Brain microvascular endothelial cell (primary cell): ENCODE measurements at regions not wholly inside any gene's neighbourhood (a gene's known extent, or its start where the extent isn't known, plus 50 kb on each side); places are given as distances from the start of the nearest gene placed in this dataset.

Experiments
- DNase-seq: peaks from one replicate; pipeline ENCODE4 v3.0.0-alpha.2; 2020
- H3K27ac ChIP-seq: fragments of 250-450 bp; sonication (Bioruptor Pico); 2 replicates; pipeline ENCODE4 v1.5.1; 2020; ENCODE audit warnings: mild to moderate bottlenecking, moderate library complexity
- H3K27me3 ChIP-seq: fragments of 250-450 bp; sonication (Bioruptor Pico); replicated peaks from 2 replicates; pipeline ENCODE4 v1.5.1; 2020; ENCODE audit warnings: mild to moderate bottlenecking
- H3K36me3 ChIP-seq: fragments of 250-450 bp; sonication (Bioruptor Pico); replicated peaks from 2 replicates; pipeline ENCODE4 v1.5.1; 2020; ENCODE audit warnings: mild to moderate bottlenecking
- H3K4me3 ChIP-seq: 2 replicates; pipeline ENCODE4 v1.5.1; 2011; ENCODE audit warnings: low read depth, mild to moderate bottlenecking, control low read depth, low read length, moderate library complexity
- CTCF ChIP-seq: IDR thresholded peaks from 2 replicates; pipeline ENCODE4 v1.5.1; 2011; ENCODE audit warnings: low read depth, mild to moderate bottlenecking, moderate library complexity, low read length, control low read depth, inconsistent platforms; ENCODE audit errors: missing control alignments
- in situ Hi-C: cut with HindIII; loops from 2 replicates; pipeline ENCODE4 v1.10.0; 2017; ENCODE audit warnings: low sequenced_read_pairs, low pct_ligation_motif_present

DNA sequence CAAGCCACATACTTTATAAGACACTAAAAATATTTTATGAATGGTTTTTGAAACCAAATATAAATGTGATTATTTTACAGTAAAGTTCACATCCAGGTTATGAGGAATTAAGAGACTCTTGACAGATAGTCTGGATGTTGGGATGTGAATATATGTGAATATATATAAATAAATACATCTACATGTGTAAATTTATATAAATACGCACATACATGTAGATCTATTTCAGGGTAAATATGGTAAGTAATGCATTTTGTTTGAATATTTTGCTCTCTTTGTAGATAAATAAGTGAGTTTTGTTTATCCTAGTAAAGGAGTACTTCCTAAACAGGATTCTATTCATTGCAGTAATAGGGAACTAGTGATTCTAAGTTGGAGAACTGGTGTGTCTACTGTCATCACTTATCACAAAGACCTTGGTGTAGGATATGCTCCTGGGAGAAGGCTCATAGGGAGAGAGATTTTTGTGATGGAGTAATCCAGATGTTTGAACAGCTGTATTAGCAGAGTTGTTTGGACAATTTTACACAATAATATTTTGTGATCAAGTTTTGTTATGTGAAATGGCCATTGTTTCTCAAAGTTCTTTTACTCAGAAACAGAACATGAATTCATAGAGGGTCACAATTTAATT is 60.2 kb upstream of the NT5C1B start:
- TF ChIP-seq CTCF = no peak
- no peak for DNase-seq
- Histone ChIP-seq H3K36me3 (no peaks in the 10 kb centered on the region), H3K27ac (no peak overlapping the region), H3K27me3 (no peaks in the 10 kb centered on the region), H3K4me3 (no peak overlapping the region)
- in situ Hi-C loops = no loop called here

DNA sequence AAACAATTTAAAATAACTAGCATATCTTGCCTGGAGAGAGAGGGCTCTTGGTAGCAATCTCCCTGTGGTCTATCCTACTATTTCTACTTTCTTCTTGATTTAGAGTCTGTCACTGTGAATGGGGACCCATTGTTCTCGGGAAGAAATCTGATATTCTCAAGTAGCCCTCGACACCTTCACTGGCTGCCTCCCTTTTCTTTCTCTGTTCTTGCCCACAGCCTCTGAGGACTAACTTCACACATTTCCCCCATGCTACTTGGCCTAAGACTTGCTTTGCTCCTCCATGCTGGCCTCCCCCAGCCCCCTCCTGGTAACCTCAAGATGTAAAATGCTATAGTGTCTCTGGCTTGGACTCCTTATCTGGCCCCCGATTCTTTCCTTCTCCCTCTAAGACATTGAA is 58.8 kb upstream of the NT5C1B start:
- no peak overlapping the region for H3K27ac ChIP-seq
- in situ Hi-C loops = no loop called here
- no peak for TF ChIP-seq CTCF
- no peak overlapping the region for H3K4me3 ChIP-seq
- no peaks in the 10 kb centered on the region for H3K36me3 ChIP-seq
- H3K27me3 ChIP-seq = no peaks in the 10 kb centered on the region
- no peak for DNase-seq

DNA sequence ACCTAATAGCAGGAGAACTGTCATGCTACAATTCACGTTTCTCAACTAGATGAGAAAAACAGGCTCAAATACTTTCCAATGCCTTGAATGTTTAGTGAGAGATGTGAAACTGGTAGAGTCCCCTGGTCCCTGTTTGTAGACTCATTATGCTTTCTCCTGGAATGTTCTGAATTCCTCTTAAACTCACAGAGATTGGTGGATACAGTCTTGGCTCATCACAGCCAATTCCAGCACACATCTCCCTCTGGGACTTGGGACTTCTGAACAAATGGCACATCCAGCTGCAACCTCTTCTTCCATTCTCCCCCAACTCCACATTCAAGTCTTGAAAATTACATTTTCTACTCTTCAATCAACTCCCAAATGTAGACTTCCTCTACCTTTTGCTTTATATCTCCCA is 58.4 kb upstream of the NT5C1B start:
- no peak for DNase-seq
- Histone ChIP-seq H3K4me3 (no peak overlapping the region), H3K27ac (no peak overlapping the region), H3K36me3 (no peaks in the 10 kb centered on the region), H3K27me3 (no peaks in the 10 kb centered on the region)
- in situ Hi-C loops = no loop called here
- no peak for TF ChIP-seq CTCF

GRCh38 chr2:18645315-18645714 is 55.9 kb upstream of the NT5C1B start:
- Histone ChIP-seq H3K4me3 (no peak overlapping the region), H3K27ac (no peak overlapping the region), H3K27me3 (no peaks in the 10 kb centered on the region), H3K36me3 (no peaks in the 10 kb centered on the region)
- in situ Hi-C loops = no loop called here
- DNase-seq = no peak
- no peak for TF ChIP-seq CTCF

DNA sequence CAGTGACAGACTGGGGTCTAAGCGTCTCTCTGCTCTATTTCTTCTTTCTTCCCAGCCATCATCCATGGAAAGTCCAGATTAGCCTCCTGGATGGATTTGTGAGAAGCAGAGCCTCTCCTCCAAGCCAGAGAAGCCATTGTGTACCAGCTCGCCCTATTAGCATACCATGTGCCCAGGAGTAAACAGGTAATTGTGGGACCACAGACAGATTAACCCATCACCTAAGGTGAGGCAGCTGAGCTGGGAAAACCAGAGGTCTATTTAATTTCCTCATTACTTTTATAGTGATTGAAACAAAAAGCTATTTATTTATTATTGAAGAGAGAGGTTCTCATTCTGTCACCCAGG is 54.7 kb upstream of the NT5C1B start:
- H3K4me3 ChIP-seq = no peak overlapping the region
- no peaks in the 10 kb centered on the region for H3K27me3 ChIP-seq
- no peak for DNase-seq
- in situ Hi-C loops = no loop called here
- no peaks in the 10 kb centered on the region for H3K36me3 ChIP-seq
- TF ChIP-seq CTCF = no peak
- no peak overlapping the region for H3K27ac ChIP-seq

DNA sequence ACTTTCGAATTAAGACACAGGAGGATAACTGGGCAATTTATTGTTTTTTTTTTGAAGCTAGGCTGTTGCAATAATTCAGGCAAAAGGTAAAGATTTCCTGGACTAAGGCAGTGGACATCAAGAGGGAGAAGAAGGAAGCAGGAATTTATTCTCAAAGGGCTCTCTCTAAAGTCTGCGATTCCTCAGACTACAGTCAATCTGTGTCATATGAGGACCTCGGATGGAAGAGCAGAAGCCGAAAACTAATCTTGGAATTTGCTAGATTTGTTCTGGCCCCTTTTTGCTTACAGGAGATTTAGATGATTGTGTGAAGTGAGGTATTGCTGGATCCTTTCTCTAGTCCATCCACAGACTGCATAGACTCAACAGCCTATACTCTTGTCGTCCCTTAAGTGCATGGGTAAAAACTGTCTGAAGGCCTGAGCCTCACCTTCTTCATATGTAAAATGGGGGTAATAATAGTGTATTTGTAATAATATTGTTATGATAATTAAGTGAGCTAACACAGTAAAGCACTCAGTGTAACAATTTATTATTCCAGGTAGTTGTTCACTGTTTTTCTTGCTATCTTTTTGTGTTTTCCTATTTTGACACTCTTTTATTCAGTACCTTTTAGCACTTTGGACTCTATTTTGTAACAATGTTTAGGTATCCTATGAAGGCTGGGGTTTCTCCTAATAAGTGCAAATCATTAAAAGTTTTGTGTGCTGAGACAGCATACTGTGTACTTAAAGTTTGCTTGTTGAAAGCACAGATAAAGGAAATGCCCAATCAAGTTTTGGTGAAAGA is 54.2 kb upstream of the NT5C1B start:
- Histone ChIP-seq H3K4me3 (no peak overlapping the region), H3K27me3 (no peaks in the 10 kb centered on the region), H3K27ac (no peak overlapping the region), H3K36me3 (no peaks in the 10 kb centered on the region)
- no peak for DNase-seq
- in situ Hi-C loops = no loop called here
- TF ChIP-seq CTCF = no peak
